ENCODE measurements at regions not wholly inside any gene's neighbourhood (a gene's known extent, or its start where the extent isn't known, plus 50 kb on each side); places are given as distances from the start of the nearest gene placed in this dataset.
"Not testable (repeated sequence)": the region's sequence is repeated elsewhere in the genome, so short reads cannot be mapped to it uniquely, and the experiment has no call there.

- CTCF ChIA-PET, result no interaction called here
- POLR2A ChIA-PET, result no interaction called here
- no peaks in the 10 kb centered on the region for H3K36me3 ChIP-seq (ENCODE audit: control insufficient read depth, insufficient read depth, low read length)
- no TSS peak for BruUV-seq (replicated peaks)
- no peak for ATAC-seq
- H3K4me3 ChIP-seq (ENCODE audit: low read depth in 2 of 2, low read length in 2 of 2), result no peak overlapping the region
- intact Hi-C loops (cut with micrococcal nuclease; ENCODE audit: unreplicated experiment) (no loop called here), in situ Hi-C loops (cut with HindIII; ENCODE audit: low pct_unique_long_range_greater_than_20kb, low sequenced_read_pairs) (no loop called here)
- H3K27me3 ChIP-seq (ENCODE audit: control insufficient read depth, insufficient read depth, low read length), result no peaks in the 10 kb centered on the region
- H3K27ac ChIP-seq (ENCODE audit: low read length), result no peak overlapping the region
- no peaks in the 10 kb centered on the region for H3K4me1 ChIP-seq (ENCODE audit: control insufficient read depth, insufficient read depth, low read length)
- no peak for DNase-seq (ENCODE audit: low read depth, low spot score)
- TF ChIP-seq REST (IDR thresholded peaks at IDR 0.05; ENCODE audit: insufficient read depth in 1 of 2, low read depth in 2 of 2, low read length in 1 of 2) (no peak), SIN3A (IDR thresholded peaks at IDR 0.05; ENCODE audit: borderline replicate concordance, insufficient read depth, low read depth, low read length) (no peak), TCF7L2 (IDR thresholded peaks at IDR 0.05; ENCODE audit: low read depth, low read length) (no peak), CTCF (IDR thresholded peaks at IDR 0.05) (no peak), POLR2AphosphoS5 (IDR thresholded peaks at IDR 0.05; ENCODE audit: low read depth, low read length) (no peak)
- no peaks in the 10 kb centered on the region for H3K9me3 ChIP-seq (ENCODE audit: control insufficient read depth, insufficient read depth, low read depth, low read length)
These were observed 636.2 kb upstream of the SGO1 start for GRCh38 chr3:20822251-20822650.

GRCh38 chr3:20820872-20821271 lies 634.9 kb upstream of the SGO1 start:
- POLR2A ChIA-PET; H3K4me3 ChIP-seq (ENCODE audit: low read depth in 2 of 2, low read length in 2 of 2); CTCF ChIA-PET; H3K9me3 ChIP-seq (ENCODE audit: control insufficient read depth, insufficient read depth, low read depth, low read length); H3K27ac ChIP-seq (ENCODE audit: low read length); H3K4me1 ChIP-seq (ENCODE audit: control insufficient read depth, insufficient read depth, low read length); in situ Hi-C loops (cut with HindIII; ENCODE audit: low pct_unique_long_range_greater_than_20kb, low sequenced_read_pairs); H3K36me3 ChIP-seq (ENCODE audit: control insufficient read depth, insufficient read depth, low read length); H3K27me3 ChIP-seq (ENCODE audit: control insufficient read depth, insufficient read depth, low read length); ATAC-seq; DNase-seq (ENCODE audit: low read depth, low spot score); BruUV-seq (replicated peaks); intact Hi-C loops (cut with micrococcal nuclease; ENCODE audit: unreplicated experiment): not testable (repeated sequence)

- ATAC-seq, result no peak
- ChIA-PET CTCF (no interaction called here), POLR2A (no interaction called here)
- H3K27ac ChIP-seq (ENCODE audit: low read length), result no peak overlapping the region
- in situ Hi-C loops (cut with HindIII; ENCODE audit: low pct_unique_long_range_greater_than_20kb, low sequenced_read_pairs) (no loop called here), intact Hi-C loops (cut with micrococcal nuclease; ENCODE audit: unreplicated experiment) (no loop called here)
- BruUV-seq (replicated peaks), result no TSS peak
- no peaks in the 10 kb centered on the region for H3K36me3 ChIP-seq (ENCODE audit: control insufficient read depth, insufficient read depth, low read length)
- DNase-seq (ENCODE audit: low read depth, low spot score), result no peak
- no peaks in the 10 kb centered on the region for H3K27me3 ChIP-seq (ENCODE audit: control insufficient read depth, insufficient read depth, low read length)
- no peaks in the 10 kb centered on the region for H3K9me3 ChIP-seq (ENCODE audit: control insufficient read depth, insufficient read depth, low read depth, low read length)
- no peaks in the 10 kb centered on the region for H3K4me1 ChIP-seq (ENCODE audit: control insufficient read depth, insufficient read depth, low read length)
- TF ChIP-seq CTCF (IDR thresholded peaks at IDR 0.05), result no peak
- TF ChIP-seq TCF7L2 (IDR thresholded peaks at IDR 0.05; ENCODE audit: low read depth, low read length), result no peak
- TF ChIP-seq SIN3A (IDR thresholded peaks at IDR 0.05; ENCODE audit: borderline replicate concordance, insufficient read depth, low read depth, low read length), result no peak
- TF ChIP-seq POLR2AphosphoS5 (IDR thresholded peaks at IDR 0.05; ENCODE audit: low read depth, low read length), result no peak
- no peak for TF ChIP-seq REST (IDR thresholded peaks at IDR 0.05; ENCODE audit: insufficient read depth in 1 of 2, low read depth in 2 of 2, low read length in 1 of 2)
- no peak overlapping the region for H3K4me3 ChIP-seq (ENCODE audit: low read depth in 2 of 2, low read length in 2 of 2)
These were observed 625.6 kb upstream of the SGO1 start for GRCh38 chr3:20811631-20812030.

All from Panc1 (cell line).